H9 (cell line): ENCODE measurements at regions not wholly inside any gene's neighbourhood (a gene's known extent, or its start where the extent isn't known, plus 50 kb on each side); places are given as distances from the start of the nearest gene placed in this dataset.

Experiments used
- DNase-seq: peaks from one replicate; pipeline ENCODE4 v3.0.0-alpha.2; 2017
- H2AFZ ChIP-seq: one replicate; pipeline ENCODE4 v1.6.1; 2013; ENCODE audit warnings: mild to moderate bottlenecking, low read length, control low read depth, moderate library complexity
- H2AK5ac ChIP-seq: 2 replicates; pipeline ENCODE4 v1.6.1; 2013; ENCODE audit warnings: low read length, control low read depth, mixed read lengths; ENCODE audit not compliant: insufficient read length
- H2BK120ac ChIP-seq: one replicate; pipeline ENCODE4 v1.6.1; 2013; ENCODE audit warnings: low read depth, mild to moderate bottlenecking, low read length, control low read depth, inconsistent platforms; ENCODE audit not compliant: poor library complexity, severe bottlenecking
- H2BK12ac ChIP-seq: 2 replicates; pipeline ENCODE4 v1.6.1; 2013; ENCODE audit warnings: low read length, control low read depth, mixed read lengths, low read depth; ENCODE audit not compliant: insufficient read length
- H2BK15ac ChIP-seq: 2 replicates; pipeline ENCODE4 v1.6.1; 2013; ENCODE audit warnings: low read depth, low read length, control low read depth
- H2BK20ac ChIP-seq: one replicate; pipeline ENCODE4 v1.6.1; 2013; ENCODE audit warnings: low read depth, mild to moderate bottlenecking, low read length, control low read depth, inconsistent platforms; ENCODE audit not compliant: poor library complexity, severe bottlenecking
- H2BK5ac ChIP-seq: 2 replicates; pipeline ENCODE4 v1.6.1; 2013; ENCODE audit warnings: low read length, control low read depth, mixed read lengths; ENCODE audit not compliant: insufficient read length
- H3K14ac ChIP-seq: 2 replicates; pipeline ENCODE4 v1.6.1; 2013; ENCODE audit warnings: low read length, control low read depth; ENCODE audit not compliant: insufficient read depth
- H3K18ac ChIP-seq: 2 replicates; pipeline ENCODE4 v1.6.1; 2013; ENCODE audit warnings: low read depth, mild to moderate bottlenecking, mixed read lengths, low read length, control low read depth; ENCODE audit not compliant: insufficient read length
- H3K23ac ChIP-seq: 2 replicates; pipeline ENCODE4 v1.6.1; 2013; ENCODE audit warnings: low read length, control low read depth, mixed read lengths, low read depth; ENCODE audit not compliant: insufficient read length
- H3K23me2 ChIP-seq: 2 replicates; pipeline ENCODE4 v1.6.1; 2013; ENCODE audit warnings: low read depth, mild to moderate bottlenecking, mixed read lengths, low read length, control low read depth; ENCODE audit not compliant: insufficient read length, poor library complexity, severe bottlenecking
- H3K27ac ChIP-seq: 2 replicates; pipeline ENCODE4 v1.5.1; 2013; ENCODE audit warnings: low read length, control low read depth, mixed read lengths, low read depth; ENCODE audit not compliant: insufficient read length
- H3K27me3 ChIP-seq: 2 replicates; pipeline ENCODE4 v1.6.1; 2013; ENCODE audit warnings: low read length, control low read depth, inconsistent platforms; ENCODE audit not compliant: insufficient read depth
- H3K4ac ChIP-seq: 2 replicates; pipeline ENCODE4 v1.6.1; 2013; ENCODE audit warnings: low read depth, mild to moderate bottlenecking, control low read depth, inconsistent platforms, low read length, moderate library complexity
- H3K4me1 ChIP-seq: 2 replicates; pipeline ENCODE4 v1.6.1; 2013; ENCODE audit warnings: low read length, control low read depth, inconsistent platforms; ENCODE audit not compliant: insufficient read depth
- H3K4me2 ChIP-seq: 2 replicates; pipeline ENCODE4 v1.6.1; 2013; ENCODE audit warnings: low read length, control low read depth, mixed read lengths; ENCODE audit not compliant: insufficient read length, insufficient read depth
- H3K56ac ChIP-seq: 2 replicates; pipeline ENCODE4 v1.6.1; 2013; ENCODE audit warnings: low read depth, mild to moderate bottlenecking, mixed read lengths, low read length, control low read depth; ENCODE audit not compliant: insufficient read length
- H3K79me1 ChIP-seq: 2 replicates; pipeline ENCODE4 v1.6.1; 2013; ENCODE audit warnings: low read depth, mild to moderate bottlenecking, moderate library complexity, low read length, control low read depth, inconsistent platforms; ENCODE audit not compliant: insufficient read depth, poor library complexity, severe bottlenecking
- H3K79me2 ChIP-seq: 2 replicates; pipeline ENCODE4 v1.6.1; 2013; ENCODE audit warnings: low read length, control low read depth, inconsistent platforms; ENCODE audit not compliant: insufficient read depth
- H3K9ac ChIP-seq: 2 replicates; pipeline ENCODE4 v1.6.1; 2013; ENCODE audit warnings: low read length, control low read depth, mixed read lengths; ENCODE audit not compliant: insufficient read length; ENCODE audit errors: extremely low read depth
- H3K9me3 ChIP-seq: one replicate; pipeline ENCODE4 v1.6.1; 2013; ENCODE audit warnings: low read depth, low read length, inconsistent platforms; ENCODE audit not compliant: control insufficient read depth
- H3T11ph ChIP-seq: one replicate; pipeline ENCODE4 v1.6.1; 2013; ENCODE audit warnings: mild to moderate bottlenecking, low read length, control low read depth, inconsistent platforms
- H4K20me1 ChIP-seq: one replicate; pipeline ENCODE4 v1.6.1; 2013; ENCODE audit not compliant: control insufficient read depth, insufficient read length, insufficient read depth
- H4K5ac ChIP-seq: 2 replicates; pipeline ENCODE4 v1.6.1; 2013; ENCODE audit warnings: low read depth, mild to moderate bottlenecking, mixed read lengths, low read length, control low read depth; ENCODE audit not compliant: insufficient read length
- H4K8ac ChIP-seq: replicated peaks from 2 replicates; pipeline ENCODE4 v1.6.1; 2013; ENCODE audit warnings: low read length, control low read depth, mixed read lengths, low read depth; ENCODE audit not compliant: insufficient read length
- H4K91ac ChIP-seq: 2 replicates; pipeline ENCODE4 v1.6.1; 2013; ENCODE audit warnings: low read depth, mild to moderate bottlenecking, moderate library complexity, mixed read lengths, low read length, control low read depth; ENCODE audit not compliant: insufficient read length
- H3K27ac Mint-ChIP-seq, 3 experiments: 2 replicates in 2 of 3; 3 replicates in 1 of 3; pipeline ENCODE4 v1.8.0; 2020 to 2021; ENCODE audit warnings: mixed read lengths in 3 of 3, mild to moderate bottlenecking in 1 of 3, moderate library complexity in 1 of 3
- H3K27me3 Mint-ChIP-seq: 2 replicates; pipeline ENCODE4 v1.8.0; 2021; ENCODE audit warnings: low read depth, mild to moderate bottlenecking, moderate library complexity, mixed read lengths
- H3K36me3 Mint-ChIP-seq, 3 experiments: 2 replicates in 2 of 3; 3 replicates in 1 of 3; pipeline ENCODE4 v1.8.0; 2020 to 2021; ENCODE audit warnings: low read depth in 3 of 3, mixed read lengths in 3 of 3; ENCODE audit not compliant: insufficient read depth in 1 of 3
- H3K4me1 Mint-ChIP-seq, 2 experiments: 2 replicates each; pipeline ENCODE4 v1.8.0; 2020; ENCODE audit warnings: mixed read lengths in 2 of 2
- H3K4me3 Mint-ChIP-seq, 2 experiments: 2 replicates in 1 of 2; 3 replicates in 1 of 2; pipeline ENCODE4 v1.8.0; 2020 to 2021; ENCODE audit warnings: mild to moderate bottlenecking in 2 of 2, mixed read lengths in 2 of 2, moderate library complexity in 1 of 2
- H3K9me3 Mint-ChIP-seq, 2 experiments: 2 replicates in 1 of 2; 3 replicates in 1 of 2; pipeline ENCODE4 v1.8.0; 2020; ENCODE audit warnings: mild to moderate bottlenecking in 2 of 2, mixed read lengths in 2 of 2, moderate library complexity in 1 of 2
- CTCF ChIP-seq: fragments of 200-600 bp; sonication (generic); conservative IDR thresholded peaks from 3 replicates; pipeline ENCODE4 v1.8.0; 2021; ENCODE audit warnings: antibody characterized with exemption, mild to moderate bottlenecking
- WGBS: extraction: QIAGEN DNeasy Blood & Tissue Kit; methylation state at CpG from one replicate; pipeline ENCODE4 v1.1.7; 2013; ENCODE audit warnings: missing lambda C conversion rate, low lambda C conversion rate, mixed read lengths; ENCODE audit not compliant: insufficient read length; ENCODE audit errors: extremely low coverage; 5-methylcytosine and 5-hydroxymethylcytosine counted together

GRCh38 chr7:119596651-119597050, 676.3 kb upstream of the KCND2 start:
- Histone ChIP-seq H3K23me2 (no peaks in the 10 kb centered on the region), H4K20me1 (no peaks in the 10 kb centered on the region), H3K79me2 (no peaks in the 10 kb centered on the region), H2BK5ac (no peak overlapping the region), H3K18ac (no peak overlapping the region), H4K8ac (no peak overlapping the region), H2AK5ac (no peak overlapping the region), H4K5ac (no peak overlapping the region), H3K79me1 (no peaks in the 10 kb centered on the region), H2BK12ac (no peak overlapping the region), H3T11ph (no peak overlapping the region), H3K27ac (no peak overlapping the region), H3K4me1 (peaks cover 3% of the 10 kb centered on the region), H2BK15ac (no peak overlapping the region), H3K9me3 (no peaks in the 10 kb centered on the region), H3K56ac (no peak overlapping the region), H3K9ac (no peak overlapping the region), H2BK20ac (no peak overlapping the region), H3K14ac (no peak overlapping the region), H4K91ac (no peak overlapping the region), H3K4ac (no peak overlapping the region), H2BK120ac (no peak overlapping the region), H3K27me3 (no peaks in the 10 kb centered on the region), H3K23ac (no peak overlapping the region), H2AFZ (no peak overlapping the region), H3K4me2 (no peak overlapping the region)
- Mint-ChIP-seq H3K4me3 (no peak overlapping the region), H3K9me3 (peaks cover 0 to 2% of the 10 kb centered on the region in 2 experiments; a peak in 3 of 5 replicates), H3K36me3 (peaks cover 0 to 3% (median 3%) of the 10 kb centered on the region in 3 experiments; a peak in 3 of 7 replicates), H3K27me3 (no peaks in the 10 kb centered on the region), H3K27ac (no peak overlapping the region), H3K4me1 (peaks cover 18 to 30% of the 10 kb centered on the region in 2 experiments)
- no peak for DNase-seq
- WGBS = no CpG with 5 or more reads among the region's 1 CpG
- TF ChIP-seq CTCF = no peak
